GM10248 (cell line): ENCODE measurements at regions not wholly inside any gene's neighbourhood (a gene's known extent, or its start where the extent isn't known, plus 50 kb on each side); places are given as distances from the start of the nearest gene placed in this dataset.

Source experiments
- CTCF ChIA-PET: fragments of 300-600 bp; sonication (Branson Sonifier 250); formaldehyde crosslinking; extraction: SDS; loops from one replicate; lab custom pipeline; 2021; ENCODE audit warnings: antibody characterized with exemption; lab: Yijun Ruan, JAX
- POLR2A ChIA-PET: fragments of 350-650 bp; sonication (Branson Sonifier 250); formaldehyde crosslinking; extraction: SDS; loops from one replicate; lab custom pipeline; 2020; ENCODE audit warnings: antibody characterized with exemption; lab: Yijun Ruan, JAX
- DNase-seq: peaks from one replicate; pipeline ENCODE4 v3.0.0; 2012; ENCODE audit errors: extremely low spot score
- CTCF ChIP-seq: IDR thresholded peaks from 2 replicates; pipeline ENCODE4 v1.5.1; 2012; ENCODE audit warnings: mild to moderate bottlenecking, low read depth; ENCODE audit errors: extremely low read depth, missing control alignments, control extremely low read depth

GRCh38 chr9:119036969-119037368 is 332.3 kb downstream of the BRINP1 start:
- no peak for TF ChIP-seq CTCF
- ChIA-PET CTCF (no interaction called here), POLR2A (no interaction called here)
- no peak for DNase-seq

GRCh38 chr9:119043996-119044395 is 325.2 kb downstream of the BRINP1 start:
- no peak for DNase-seq
- ChIA-PET POLR2A (no interaction called here), CTCF (no interaction called here)
- TF ChIP-seq CTCF, result no peak

GRCh38 chr9:119044806-119045205 is 324.4 kb downstream of the BRINP1 start:
- TF ChIP-seq CTCF, result no peak
- POLR2A ChIA-PET, result no interaction called here
- CTCF ChIA-PET, result interaction anchor here (1.4 kb wide), 1 partner anchor 14 kb away, joined by 3 read pairs; no protein-coding TSS in a partner anchor
- no peak for DNase-seq

GRCh38 chr9:119047513-119048307 is 321.5 kb downstream of the BRINP1 start:
- ChIA-PET POLR2A (no interaction called here), CTCF (no interaction called here)
- no peak for TF ChIP-seq CTCF
- no peak for DNase-seq

GRCh38 chr9:119050281-119050680 is 319.0 kb downstream of the BRINP1 start:
- TF ChIP-seq CTCF, result no peak
- ChIA-PET CTCF (interaction anchor here (1.2 kb wide), 1 partner anchor 8 kb away, joined by 3 read pairs; no protein-coding TSS in a partner anchor), POLR2A (no interaction called here)
- no peak for DNase-seq

GRCh38 chr9:119052339-119053030 is 316.8 kb downstream of the BRINP1 start:
- no peak for TF ChIP-seq CTCF
- ChIA-PET POLR2A (no interaction called here), CTCF (no interaction called here)
- DNase-seq, result no peak
